MCF 10A (cell line): ENCODE measurements at regions not wholly inside any gene's neighbourhood (a gene's known extent, or its start where the extent isn't known, plus 50 kb on each side); places are given as distances from the start of the nearest gene placed in this dataset.

ENCODE experiments used
- BruUV-seq: library from RNA; stranded (reverse); fragments of 400-500 nt; replicated peaks from 2 replicates; lab custom pipeline; 2021; lab: Mats Ljungman, UMichigan
- CTCF ChIA-PET: fragments of 300-600 bp; sonication (Branson Sonifier 250); formaldehyde crosslinking; extraction: SDS; loops from one replicate; lab custom pipeline; 2021; ENCODE audit warnings: antibody characterized with exemption, inconsistent platforms; lab: Yijun Ruan, JAX
- POLR2A ChIA-PET: fragments of 300-600, 350-650 bp; sonication (Branson Sonifier 250); formaldehyde crosslinking; extraction: SDS; loops from one replicate; lab custom pipeline; 2020; ENCODE audit warnings: antibody characterized with exemption, inconsistent platforms; lab: Yijun Ruan, JAX
- DNase-seq: peaks from one replicate; pipeline ENCODE4 v3.0.0-alpha.2; 2018; ENCODE audit not compliant: unreplicated experiment
- H3K27ac Mint-ChIP-seq: one replicate; pipeline ENCODE4 v1.8.0; 2022; ENCODE audit warnings: mild to moderate bottlenecking, low read depth, mixed read lengths; ENCODE audit not compliant: unreplicated experiment
- H3K27me3 Mint-ChIP-seq: one replicate; pipeline ENCODE4 v1.8.0; 2022; ENCODE audit warnings: mixed read lengths; ENCODE audit not compliant: insufficient read depth, unreplicated experiment
- H3K36me3 Mint-ChIP-seq: one replicate; pipeline ENCODE4 v1.8.0; 2022; ENCODE audit warnings: mild to moderate bottlenecking, moderate library complexity, mixed read lengths; ENCODE audit not compliant: insufficient read depth, unreplicated experiment
- H3K4me1 Mint-ChIP-seq: one replicate; pipeline ENCODE4 v1.8.0; 2022; ENCODE audit warnings: mixed read lengths; ENCODE audit not compliant: insufficient read depth, unreplicated experiment
- H3K4me3 Mint-ChIP-seq: one replicate; pipeline ENCODE4 v1.8.0; 2022; ENCODE audit warnings: mild to moderate bottlenecking, moderate library complexity, mixed read lengths; ENCODE audit not compliant: unreplicated experiment
- H3K9me3 Mint-ChIP-seq: one replicate; pipeline ENCODE4 v1.8.0; 2022; ENCODE audit warnings: mixed read lengths; ENCODE audit not compliant: unreplicated experiment
- intact Hi-C: fragments of 100-400 bp; cut with micrococcal nuclease; formaldehyde crosslinking; loops from 2 replicates; pipeline ENCODE4 v1.14.1; 2022
- TF ChIP-seq, protein P1 (sequence below): fragments of 200-600 bp; IDR thresholded peaks from one replicate; pipeline ENCODE4 v1.8.0; 2022; ENCODE audit warnings: antibody characterized with exemption, mild to moderate bottlenecking; ENCODE audit not compliant: unreplicated experiment

DNA sequence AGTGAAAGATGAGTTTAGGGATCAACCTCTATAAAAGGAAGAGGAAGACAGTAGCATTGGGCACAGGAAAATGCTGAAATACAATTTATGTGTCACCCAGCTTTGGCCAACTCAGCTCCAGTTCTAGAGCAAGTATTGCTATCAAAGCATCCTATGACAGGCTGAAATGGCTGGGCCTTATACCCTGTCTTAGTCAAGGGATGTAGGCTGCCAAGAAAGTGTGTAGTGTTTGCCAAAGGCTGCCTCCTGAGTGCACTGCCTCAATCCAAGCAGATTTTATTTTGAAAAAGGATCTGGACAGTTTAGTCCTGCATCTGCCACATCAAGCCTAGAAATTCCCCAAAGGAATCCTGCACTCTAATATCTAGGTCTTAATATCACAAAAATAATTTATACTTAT lies 359.9 kb upstream of the ZC3H15 start:
- DNase-seq: no peak
- Mint-ChIP-seq H3K4me1 (peaks cover 23% of the 10 kb centered on the region), H3K36me3 (no peaks in the 10 kb centered on the region), H3K4me3 (no peak overlapping the region), H3K27ac (no peak overlapping the region), H3K27me3 (no peaks in the 10 kb centered on the region), H3K9me3 (no peaks in the 10 kb centered on the region)
- TF ChIP-seq, protein P1, sequence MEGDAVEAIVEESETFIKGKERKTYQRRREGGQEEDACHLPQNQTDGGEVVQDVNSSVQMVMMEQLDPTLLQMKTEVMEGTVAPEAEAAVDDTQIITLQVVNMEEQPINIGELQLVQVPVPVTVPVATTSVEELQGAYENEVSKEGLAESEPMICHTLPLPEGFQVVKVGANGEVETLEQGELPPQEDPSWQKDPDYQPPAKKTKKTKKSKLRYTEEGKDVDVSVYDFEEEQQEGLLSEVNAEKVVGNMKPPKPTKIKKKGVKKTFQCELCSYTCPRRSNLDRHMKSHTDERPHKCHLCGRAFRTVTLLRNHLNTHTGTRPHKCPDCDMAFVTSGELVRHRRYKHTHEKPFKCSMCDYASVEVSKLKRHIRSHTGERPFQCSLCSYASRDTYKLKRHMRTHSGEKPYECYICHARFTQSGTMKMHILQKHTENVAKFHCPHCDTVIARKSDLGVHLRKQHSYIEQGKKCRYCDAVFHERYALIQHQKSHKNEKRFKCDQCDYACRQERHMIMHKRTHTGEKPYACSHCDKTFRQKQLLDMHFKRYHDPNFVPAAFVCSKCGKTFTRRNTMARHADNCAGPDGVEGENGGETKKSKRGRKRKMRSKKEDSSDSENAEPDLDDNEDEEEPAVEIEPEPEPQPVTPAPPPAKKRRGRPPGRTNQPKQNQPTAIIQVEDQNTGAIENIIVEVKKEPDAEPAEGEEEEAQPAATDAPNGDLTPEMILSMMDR: no peak
- ChIA-PET CTCF (no interaction called here), POLR2A (no interaction called here)
- intact Hi-C loops: no loop called here
- BruUV-seq: no TSS peak

DNA sequence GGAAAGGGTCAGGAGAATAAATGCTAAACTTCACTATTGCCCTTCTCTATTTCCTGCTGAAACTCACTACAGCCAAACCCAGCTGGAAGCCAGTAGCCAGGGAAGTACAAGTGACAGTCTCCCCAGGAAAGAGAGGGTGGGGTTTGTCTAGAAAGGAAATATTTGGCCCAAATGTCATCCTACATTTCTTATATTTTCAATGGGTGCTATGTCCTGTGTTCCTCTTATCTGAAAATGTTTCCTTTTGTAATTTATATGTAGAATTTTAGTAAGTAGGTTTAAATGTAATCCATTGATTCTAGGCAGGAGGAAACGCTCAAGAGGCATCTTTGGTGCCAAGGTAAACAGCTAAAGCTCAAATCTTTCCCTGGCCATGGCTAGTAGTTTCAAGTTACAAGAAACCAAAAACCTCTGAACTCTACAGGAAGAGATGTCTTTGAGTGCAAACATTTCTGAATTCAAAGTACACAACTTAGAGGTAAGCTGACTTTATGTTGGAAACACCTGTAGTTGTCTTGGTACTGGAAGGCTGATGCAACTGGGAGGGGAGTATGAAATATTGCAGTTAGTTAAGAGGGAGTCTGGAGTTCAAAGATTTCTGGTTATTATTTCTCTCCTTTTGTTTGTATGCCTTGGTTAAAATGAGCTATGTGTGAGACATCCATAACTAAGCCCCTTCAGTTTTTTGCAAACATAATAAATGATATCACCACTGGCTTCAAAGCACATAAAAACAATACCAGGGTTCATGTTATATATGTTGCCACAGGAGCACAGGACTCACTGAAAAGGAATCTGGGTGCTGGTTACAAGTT lies 356.1 kb upstream of the ZC3H15 start:
- TF ChIP-seq, protein P1: no peak
- Mint-ChIP-seq H3K4me3 (no peak overlapping the region), H3K4me1 (peaks cover 24% of the 10 kb centered on the region), H3K27ac (peak overlapping the region; percentile 42), H3K27me3 (no peaks in the 10 kb centered on the region), H3K36me3 (no peaks in the 10 kb centered on the region), H3K9me3 (no peaks in the 10 kb centered on the region)
- DNase-seq: peak; percentile 59
- no TSS peak for BruUV-seq
- ChIA-PET POLR2A (interaction anchor here (1.3 kb wide), 1 partner anchor 15 kb away, joined by 6 read pairs; no protein-coding TSS in a partner anchor), CTCF (interaction anchor here (0.6 to 0.9 kb wide), 3 partner anchors 528 to 1519 kb away, joined by 3 read pairs; no protein-coding TSS in a partner anchor)
- intact Hi-C loops: no loop called here

- Mint-ChIP-seq H3K27ac (peak overlapping the region; percentile 42), H3K4me3 (no peak overlapping the region), H3K36me3 (no peaks in the 10 kb centered on the region), H3K4me1 (peaks cover 24% of the 10 kb centered on the region), H3K27me3 (no peaks in the 10 kb centered on the region), H3K9me3 (no peaks in the 10 kb centered on the region)
- intact Hi-C loops: no loop called here
- POLR2A ChIA-PET: interaction anchor here (1.3 kb wide), 1 partner anchor 16 kb away, joined by 6 read pairs; no protein-coding TSS in a partner anchor
- no TSS peak for BruUV-seq
- CTCF ChIA-PET: interaction anchor here (0.9 kb wide), 1 partner anchor 529 kb away, joined by 3 read pairs; no protein-coding TSS in a partner anchor
- TF ChIP-seq, protein P1: no peak
- no peak for DNase-seq
Observed at GRCh38 chr2:186130748-186131641, 355.1 kb upstream of the ZC3H15 start.

- Mint-ChIP-seq H3K36me3 (no peaks in the 10 kb centered on the region), H3K27ac (no peak overlapping the region), H3K9me3 (no peaks in the 10 kb centered on the region), H3K4me1 (peaks cover 6% of the 10 kb centered on the region), H3K27me3 (no peaks in the 10 kb centered on the region), H3K4me3 (no peak overlapping the region)
- ChIA-PET CTCF (interaction anchor here (0.6 kb wide), 1 partner anchor 269 kb away, joined by 6 read pairs; no protein-coding TSS in a partner anchor), POLR2A (no interaction called here)
- no TSS peak for BruUV-seq
- intact Hi-C loops: no loop called here
- no peak for DNase-seq
- TF ChIP-seq, protein P1: no peak
Observed at GRCh38 chr2:186135686-186136085, 350.4 kb upstream of the ZC3H15 start.
